Esophagus squamous epithelium (tissue), 4 donors: ENCODE measurements at regions not wholly inside any gene's neighbourhood (a gene's known extent, or its start where the extent isn't known, plus 50 kb on each side); places are given as distances from the start of the nearest gene placed in this dataset.

ENCODE experiments used
- CTCF ChIP-seq, 6 experiments: fragments of 450-650 bp in 4 of 6; fragments of 200-600 bp in 2 of 6; sonication (generic) in 2 of 6; IDR thresholded peaks; one replicate each; pipeline ENCODE4 v1.5.1; 2016 to 2019; ENCODE audit warnings: antibody characterized with exemption in 6 of 6, mild to moderate bottlenecking in 4 of 6, moderate library complexity in 4 of 6
- POLR2A ChIP-seq, 4 donors: fragments of 450-650 bp; IDR thresholded peaks; one replicate each; pipeline ENCODE4 v1.6.1; 2017; ENCODE audit warnings: antibody characterized with exemption in 4 of 4, mild to moderate bottlenecking in 4 of 4, moderate library complexity in 3 of 4

- TF ChIP-seq CTCF (IDR thresholded peaks at IDR 0.05) (no peak), POLR2A (IDR thresholded peaks at IDR 0.05) (no peak)
Measured at GRCh38 chrX:81348388-81348787, 146.5 kb downstream of the SH3BGRL start.
